IPS-NIHi7 (cell line): ENCODE measurements at regions not wholly inside any gene's neighbourhood (a gene's known extent, or its start where the extent isn't known, plus 50 kb on each side); places are given as distances from the start of the nearest gene placed in this dataset.

Experiments used
- DNase-seq: peaks from one replicate; pipeline ENCODE4 v3.0.0; 2012; ENCODE audit warnings: mixed read lengths; ENCODE audit errors: extremely low spot score

GRCh38 chr6:132868057-132868456 is 53.7 kb downstream of the RPS12 start:
- no peak for DNase-seq

GRCh38 chr6:132872923-132873322 is 58.6 kb downstream of the RPS12 start:
- no peak for DNase-seq

GRCh38 chr6:132877003-132877402 is 62.6 kb downstream of the RPS12 start:
- no peak for DNase-seq

GRCh38 chr6:132887204-132887603 is 72.8 kb downstream of the RPS12 start:
- DNase-seq: no peak

GRCh38 chr6:132888701-132889100 is 74.3 kb downstream of the RPS12 start:
- no peak for DNase-seq

- DNase-seq: no peak
Measured at GRCh38 chr6:132892929-132893771, 78.8 kb downstream of the RPS12 start.

- no peak for DNase-seq
Measured at GRCh38 chr6:132893772-132894490, 79.6 kb downstream of the RPS12 start.

GRCh38 chr6:132898376-132898775 is 84.0 kb downstream of the RPS12 start:
- DNase-seq: no peak

- DNase-seq: no peak
Measured at GRCh38 chr6:132900849-132901248, 86.5 kb downstream of the RPS12 start.

GRCh38 chr6:132902901-132903300 is 88.5 kb downstream of the RPS12 start:
- DNase-seq: no peak

GRCh38 chr6:132907231-132907630 is 92.9 kb downstream of the RPS12 start:
- DNase-seq: no peak

- DNase-seq: no peak
Measured at GRCh38 chr6:132907914-132908313, 93.5 kb downstream of the RPS12 start.

GRCh38 chr6:132909742-132910141 is 95.4 kb downstream of the RPS12 start:
- no peak for DNase-seq

GRCh38 chr6:132910759-132911158 is 96.4 kb downstream of the RPS12 start:
- no peak for DNase-seq

- no peak for DNase-seq
Measured at GRCh38 chr6:132919045-132919860, 104.9 kb downstream of the RPS12 start.

GRCh38 chr6:132927713-132928112 is 113.3 kb downstream of the RPS12 start:
- DNase-seq: no peak

GRCh38 chr6:132929141-132929540 is 114.8 kb downstream of the RPS12 start:
- no peak for DNase-seq

GRCh38 chr6:132931313-132931712 is 116.9 kb downstream of the RPS12 start:
- no peak for DNase-seq

- DNase-seq: no peak
Measured at GRCh38 chr6:132931936-132932514, 117.7 kb downstream of the RPS12 start.

- no peak for DNase-seq
Measured at GRCh38 chr6:132932588-132932987, 118.2 kb downstream of the RPS12 start.

- no peak for DNase-seq
Measured at GRCh38 chr6:132933090-132933489, 118.7 kb downstream of the RPS12 start.

GRCh38 chr6:132934496-132934895 is 120.1 kb downstream of the RPS12 start:
- no peak for DNase-seq
